ENCODE measurements at regions not wholly inside any gene's neighbourhood (a gene's known extent, or its start where the extent isn't known, plus 50 kb on each side); places are given as distances from the start of the nearest gene placed in this dataset.
"Not testable (repeated sequence)": the region's sequence is repeated elsewhere in the genome, so short reads cannot be mapped to it uniquely, and the experiment has no call there.

GRCh38 chr15:75792236-75792635 lies 51.0 kb upstream of the UBE2Q2 start:
- not testable (repeated sequence) for DNase-seq (ENCODE audit: low spot score)

DNA sequence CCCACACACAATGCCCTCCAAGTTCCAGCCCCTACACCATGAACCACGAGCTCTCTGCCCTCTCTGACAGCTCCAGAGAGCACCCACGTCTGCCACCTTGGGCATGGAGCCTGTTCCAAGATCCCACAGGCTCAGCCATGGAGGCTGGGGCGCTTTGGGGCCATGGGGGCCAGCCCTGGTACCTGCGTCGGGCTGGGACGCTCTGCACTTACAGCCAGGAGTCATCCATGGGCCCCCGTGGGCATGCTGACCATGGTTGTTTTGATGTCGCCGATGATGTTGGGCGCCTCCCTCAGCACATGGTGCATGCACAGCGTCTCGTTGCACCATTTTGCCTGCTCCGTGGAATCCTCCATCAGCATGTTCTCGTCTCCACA lies 51.9 kb upstream of the UBE2Q2 start:
- DNase-seq (ENCODE audit: low spot score), result no peak

DNA sequence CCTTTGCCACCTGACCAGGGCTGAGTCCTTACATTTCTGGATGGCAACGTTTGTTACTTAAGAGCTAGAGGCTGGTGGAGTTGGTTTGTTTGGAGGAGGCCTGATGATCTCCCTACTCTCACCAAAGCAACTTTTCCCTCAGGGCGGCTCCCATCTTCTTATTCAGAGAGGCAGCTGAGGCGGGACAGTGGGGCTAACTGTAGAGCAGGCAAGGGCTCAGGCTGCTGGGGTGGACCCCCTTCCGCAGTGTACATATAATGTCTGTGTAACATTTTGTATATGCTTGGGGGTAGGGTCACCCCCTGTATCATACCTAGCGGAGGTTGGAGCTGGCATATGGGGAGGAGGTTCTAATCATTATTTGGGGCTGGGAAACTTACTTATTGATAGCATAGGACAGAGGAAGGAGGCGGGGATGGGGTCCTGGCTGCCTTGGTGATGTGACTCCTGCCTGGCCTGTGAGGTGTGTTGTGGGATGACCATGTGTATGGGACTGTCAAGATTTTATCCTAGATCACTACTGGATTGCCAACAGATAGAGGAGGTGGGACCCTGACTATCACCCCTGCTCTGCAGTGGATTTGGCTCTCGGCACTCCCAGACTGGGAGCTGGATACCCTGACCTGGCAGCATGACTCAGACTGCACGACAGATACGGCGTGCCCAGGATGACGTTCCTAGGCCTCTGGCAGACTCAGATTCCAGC lies 52.5 kb upstream of the UBE2Q2 start:
- no peak for DNase-seq (ENCODE audit: low spot score)

GRCh38 chr15:75786575-75786947 lies 56.7 kb upstream of the UBE2Q2 start:
- DNase-seq (ENCODE audit: low spot score), result no peak

DNA sequence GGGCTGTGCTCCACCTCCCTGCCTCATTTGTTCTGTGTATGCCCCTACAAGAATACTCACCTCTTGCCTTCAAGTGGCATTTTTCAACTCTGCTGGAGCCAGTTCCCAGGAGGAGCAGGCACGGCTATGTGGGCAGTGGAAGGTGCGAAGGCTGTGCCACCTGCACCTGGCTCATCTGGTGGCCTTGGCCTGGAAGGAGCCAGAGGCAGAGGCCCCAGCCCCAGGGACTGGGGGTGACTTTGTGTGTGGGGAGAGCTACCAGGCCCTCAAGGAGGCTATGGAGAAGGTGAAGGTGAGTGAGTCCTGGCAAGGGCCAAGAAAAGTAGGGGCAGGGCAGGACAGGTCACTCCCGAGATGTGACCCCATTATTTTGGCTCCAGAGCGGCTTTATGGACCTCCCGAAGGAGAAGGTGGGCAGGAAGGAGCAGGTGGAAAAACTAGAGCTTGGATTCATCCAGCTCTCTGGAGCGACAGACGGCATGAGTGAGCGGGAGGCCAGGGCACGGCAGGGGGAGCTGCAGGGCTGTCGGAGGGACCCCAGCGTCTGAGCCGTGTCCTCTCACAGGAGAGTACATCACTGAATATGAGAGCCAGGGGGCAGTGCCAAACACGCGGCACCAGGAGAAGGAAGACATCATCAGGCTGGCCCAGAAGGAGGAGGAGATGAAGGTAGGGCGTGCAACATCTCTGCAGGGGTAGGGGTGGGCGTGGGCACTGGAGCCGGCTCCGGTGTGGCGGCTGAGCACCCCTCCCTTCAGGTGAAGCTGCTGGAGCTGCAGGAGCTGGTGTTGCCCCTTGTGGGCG lies 57.3 kb upstream of the UBE2Q2 start:
- no peak for DNase-seq (ENCODE audit: low spot score)

DNA sequence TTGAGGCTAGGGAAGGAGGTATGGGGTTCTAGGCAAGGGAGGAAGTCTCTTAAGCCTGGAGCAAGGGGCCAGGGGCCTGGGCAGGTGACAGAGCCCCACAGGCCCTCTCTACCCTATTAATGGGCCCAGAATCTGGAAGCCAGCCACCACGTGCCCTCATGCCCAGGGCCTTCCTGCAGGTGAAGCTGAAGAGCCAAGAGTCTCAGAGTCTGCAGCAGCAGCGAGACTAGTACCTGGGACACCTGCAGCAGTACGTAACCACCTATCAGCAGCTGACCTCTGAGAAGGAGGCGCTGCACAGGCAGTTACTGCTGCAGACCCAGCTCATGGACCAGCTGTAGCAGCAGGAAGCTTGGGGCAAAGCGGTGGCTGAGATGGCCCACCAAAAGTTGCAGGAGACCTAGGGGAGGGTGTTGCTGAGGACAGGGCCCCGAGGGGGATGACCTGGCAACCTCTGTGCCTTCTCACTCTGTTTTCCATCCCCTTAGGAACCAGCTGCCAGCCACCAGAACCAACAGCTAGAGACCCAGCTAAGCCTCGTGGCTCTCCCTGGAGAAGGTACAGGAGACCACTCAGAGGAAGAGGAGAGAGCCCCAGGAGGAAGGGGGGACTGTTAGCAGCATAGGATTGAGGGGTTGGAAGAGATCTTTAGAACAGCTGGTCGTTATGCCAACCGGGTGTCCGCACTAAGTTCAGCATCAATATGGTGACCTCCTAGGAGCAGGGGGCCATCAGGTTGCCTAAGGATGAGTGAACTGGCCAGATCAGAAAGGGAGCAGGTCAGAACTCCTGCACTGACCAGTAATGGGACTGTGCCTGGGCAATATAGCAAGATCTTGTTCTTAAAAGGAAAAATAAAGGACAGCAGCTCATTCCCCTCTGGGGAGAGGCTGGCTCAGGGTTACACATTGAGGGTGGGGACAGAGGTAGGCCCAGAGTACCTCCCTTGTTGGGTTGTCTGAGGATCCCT lies 58.5 kb upstream of the UBE2Q2 start:
- not testable (repeated sequence) for DNase-seq (ENCODE audit: low spot score)

DNA sequence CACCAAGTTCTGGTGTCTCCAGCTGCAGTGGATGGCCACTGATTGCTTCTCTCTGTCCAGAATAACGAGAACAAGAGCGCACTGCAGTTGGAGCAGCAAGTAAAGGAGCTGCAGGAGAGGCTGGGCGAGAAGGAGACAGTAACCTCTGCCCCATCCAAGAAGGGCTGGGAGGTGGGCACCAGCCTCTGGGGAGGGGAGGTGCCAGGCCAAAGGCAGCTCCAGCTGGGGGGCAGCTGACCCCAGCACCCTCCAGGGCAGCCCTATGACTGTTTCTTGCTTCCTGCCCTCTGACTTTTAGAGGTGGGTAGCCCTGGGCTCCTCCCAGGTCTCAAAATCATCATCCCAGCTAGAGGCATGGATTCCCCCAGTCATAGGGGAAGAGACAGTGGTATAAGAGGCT lies 59.7 kb upstream of the UBE2Q2 start:
- DNase-seq (ENCODE audit: low spot score), result not testable (repeated sequence)

DNA sequence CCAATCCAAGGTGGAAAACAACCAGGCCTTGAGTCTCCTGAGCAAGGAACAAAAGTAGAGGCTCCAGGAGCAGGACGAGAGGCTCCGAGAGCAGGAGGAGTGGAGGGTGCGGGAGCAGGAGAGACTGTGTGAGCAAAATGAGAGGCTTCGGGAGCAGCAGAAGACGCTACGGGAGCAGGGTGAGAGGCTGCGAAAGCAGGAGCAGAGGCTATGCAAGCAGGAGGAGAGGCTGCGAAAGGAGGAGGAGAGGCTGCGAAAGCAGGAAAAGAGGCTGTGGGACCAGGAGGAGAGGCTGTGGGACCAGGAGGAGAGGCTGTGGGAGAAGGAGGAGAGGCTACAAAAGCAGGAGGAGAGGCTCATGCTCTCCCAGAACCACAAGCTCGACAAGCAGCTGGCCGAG lies 60.3 kb upstream of the UBE2Q2 start:
- no peak for DNase-seq (ENCODE audit: low spot score)

GRCh38 chr15:75780995-75781394 lies 62.3 kb upstream of the UBE2Q2 start:
- DNase-seq (ENCODE audit: low spot score), result not testable (repeated sequence)

- no peak for DNase-seq (ENCODE audit: low spot score)
Measured at GRCh38 chr15:75779504-75779903, 63.7 kb upstream of the UBE2Q2 start.

GRCh38 chr15:75776871-75777610 lies 64.4 kb upstream of the CSPG4 start:
- peak; percentile 65 for DNase-seq (ENCODE audit: low spot score)

DNA sequence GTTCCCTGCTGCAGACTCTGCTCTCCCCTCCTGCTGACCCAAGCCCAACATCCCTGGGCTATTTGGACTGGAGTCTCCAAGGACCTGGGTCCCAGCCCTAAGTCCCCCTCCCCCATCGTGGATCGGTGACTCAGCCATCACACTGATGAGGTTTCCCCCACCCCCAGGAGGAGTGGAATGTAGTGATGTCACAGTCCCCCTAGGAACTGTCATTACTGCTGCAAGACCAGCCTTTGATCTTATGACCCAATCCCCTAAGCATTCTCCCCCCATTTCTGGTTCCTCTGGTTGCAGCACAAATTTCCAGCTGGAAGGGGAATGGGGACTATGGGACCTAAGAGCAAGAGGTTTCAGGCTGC lies 63.4 kb upstream of the CSPG4 start:
- DNase-seq (ENCODE audit: low spot score), result peak; percentile 41

GRCh38 chr15:75775296-75776064 lies 62.8 kb upstream of the CSPG4 start:
- DNase-seq (ENCODE audit: low spot score), result no peak

- DNase-seq (ENCODE audit: low spot score), result not testable (repeated sequence)
Measured at GRCh38 chr15:75773974-75774373, 61.3 kb upstream of the CSPG4 start.

GRCh38 chr15:75771054-75771453 lies 58.4 kb upstream of the CSPG4 start:
- DNase-seq (ENCODE audit: low spot score), result not testable (repeated sequence)

GRCh38 chr15:75770131-75770530 lies 57.5 kb upstream of the CSPG4 start:
- no peak for DNase-seq (ENCODE audit: low spot score)

DNA sequence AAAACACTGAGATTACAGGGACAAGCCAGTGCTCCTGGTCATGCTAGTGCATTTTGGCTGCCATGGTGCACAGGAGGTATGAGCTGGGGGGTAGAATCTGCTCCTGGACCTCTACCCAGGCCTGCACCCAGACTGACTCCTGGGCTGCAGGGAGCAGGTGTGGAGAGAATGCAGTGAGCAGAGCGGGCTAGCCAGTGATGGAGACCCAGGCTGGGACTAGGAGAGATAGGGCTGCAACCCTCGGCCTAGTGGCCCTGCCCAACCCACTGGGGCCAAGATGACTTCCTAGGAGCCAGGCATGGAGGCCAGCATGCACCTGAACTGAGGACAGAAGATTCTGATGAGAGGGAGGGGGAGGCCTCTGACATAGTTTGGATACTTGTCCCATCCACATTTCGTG lies 55.9 kb upstream of the CSPG4 start:
- DNase-seq (ENCODE audit: low spot score), result not testable (repeated sequence)

- not testable (repeated sequence) for DNase-seq (ENCODE audit: low spot score)
Measured at GRCh38 chr15:75765551-75766305, 53.1 kb upstream of the CSPG4 start.

DNA sequence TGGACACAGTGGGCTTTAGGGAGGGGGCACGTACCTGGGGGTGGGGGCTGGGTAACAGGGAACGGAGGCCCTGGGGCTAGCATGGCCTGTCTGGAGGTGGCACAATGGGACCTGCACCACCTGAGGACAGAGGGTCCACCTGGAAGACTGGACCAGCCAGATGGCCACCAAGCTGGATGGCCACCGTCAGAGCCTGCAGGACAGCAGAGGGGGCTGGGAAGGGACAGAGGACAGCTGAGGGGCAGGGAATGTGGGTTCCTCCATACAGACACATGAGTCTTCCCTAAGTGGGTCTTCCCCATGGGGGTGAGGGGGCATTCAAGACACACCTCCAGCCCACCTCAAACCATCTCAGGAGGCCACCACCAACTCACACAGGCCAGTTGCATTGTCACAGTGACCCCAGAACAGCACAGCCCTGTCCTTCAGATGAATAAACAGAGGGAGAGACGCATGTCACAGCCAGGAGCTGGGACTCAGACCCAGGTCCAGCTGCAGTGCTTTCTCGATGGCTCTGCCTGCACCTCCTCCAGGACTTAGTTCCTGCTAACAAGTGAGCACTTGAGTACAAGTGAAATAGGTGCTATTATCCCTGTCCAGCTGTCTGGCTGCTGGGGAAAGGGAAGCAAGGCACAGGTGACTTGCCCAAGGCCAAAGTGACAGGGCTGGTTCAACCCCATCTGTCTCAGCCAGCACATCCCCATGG lies 52.4 kb upstream of the CSPG4 start:
- not testable (repeated sequence) for DNase-seq (ENCODE audit: low spot score)
